ENCODE measurements at regions not wholly inside any gene's neighbourhood (a gene's known extent, or its start where the extent isn't known, plus 50 kb on each side); places are given as distances from the start of the nearest gene placed in this dataset.
"Not testable (repeated sequence)": the region's sequence is repeated elsewhere in the genome, so short reads cannot be mapped to it uniquely, and the experiment has no call there.

- DNase-seq (ENCODE audit: low spot score), result no peak
- Mint-ChIP-seq H3K27me3 (ENCODE audit: low read depth) (no peaks in the 10 kb centered on the region), H3K27ac (ENCODE audit: unreplicated experiment) (peak overlapping the region; percentile 32)
Measured at GRCh38 chr12:87430444-87430843, 598.8 kb downstream of the C12orf50 start.

GRCh38 chr12:87428701-87429277 lies 600.4 kb downstream of the C12orf50 start:
- Mint-ChIP-seq H3K36me3 (ENCODE audit: low read depth) (peaks cover 4% of the 10 kb centered on the region), H3K4me1 (ENCODE audit: low read depth) (peaks cover 35% of the 10 kb centered on the region), H3K4me3 (ENCODE audit: unreplicated experiment) (no peak overlapping the region), H3K27me3 (ENCODE audit: low read depth) (no peaks in the 10 kb centered on the region), H3K9me3 (ENCODE audit: low read depth) (peaks cover 18% of the 10 kb centered on the region), H3K27ac (ENCODE audit: unreplicated experiment) (peak overlapping the region; percentile 52)
- no peak for TF ChIP-seq CTCF (IDR thresholded peaks at IDR 0.05)
- DNase-seq (ENCODE audit: low spot score), result no peak

More at GRCh38 chr12:87430444-87430843, 598.8 kb downstream of the C12orf50 start:
- Mint-ChIP-seq H3K9me3 (ENCODE audit: low read depth) (peaks cover 21% of the 10 kb centered on the region), H3K36me3 (ENCODE audit: low read depth) (peaks cover 4% of the 10 kb centered on the region), H3K4me3 (ENCODE audit: unreplicated experiment) (no peak overlapping the region), H3K4me1 (ENCODE audit: low read depth) (peaks cover 30% of the 10 kb centered on the region)
- no peak for TF ChIP-seq CTCF (IDR thresholded peaks at IDR 0.05)

- Mint-ChIP-seq H3K27ac (ENCODE audit: unreplicated experiment) (no peak overlapping the region), H3K9me3 (ENCODE audit: low read depth) (peaks cover 18% of the 10 kb centered on the region)
Measured at GRCh38 chr12:87427770-87428169, 601.4 kb downstream of the C12orf50 start.

GRCh38 chr12:87425942-87426554 lies 603.2 kb downstream of the C12orf50 start:
- H3K27ac Mint-ChIP-seq (ENCODE audit: unreplicated experiment), result no peak overlapping the region
- H3K4me3 Mint-ChIP-seq (ENCODE audit: unreplicated experiment), result no peak overlapping the region
- TF ChIP-seq CTCF (IDR thresholded peaks at IDR 0.05), result no peak
- H3K36me3 Mint-ChIP-seq (ENCODE audit: low read depth), result peaks cover 4% of the 10 kb centered on the region
- H3K9me3 Mint-ChIP-seq (ENCODE audit: low read depth), result peaks cover 18% of the 10 kb centered on the region
- peaks cover 35% of the 10 kb centered on the region for H3K4me1 Mint-ChIP-seq (ENCODE audit: low read depth)
- H3K27me3 Mint-ChIP-seq (ENCODE audit: low read depth), result no peaks in the 10 kb centered on the region
- no peak for DNase-seq (ENCODE audit: low spot score)

More at GRCh38 chr12:87427770-87428169, 601.4 kb downstream of the C12orf50 start:
- no peak for DNase-seq (ENCODE audit: low spot score)
- Mint-ChIP-seq H3K36me3 (ENCODE audit: low read depth) (peaks cover 4% of the 10 kb centered on the region), H3K27me3 (ENCODE audit: low read depth) (no peaks in the 10 kb centered on the region), H3K4me3 (ENCODE audit: unreplicated experiment) (no peak overlapping the region), H3K4me1 (ENCODE audit: low read depth) (peaks cover 35% of the 10 kb centered on the region)
- no peak for TF ChIP-seq CTCF (IDR thresholded peaks at IDR 0.05)

- peaks cover 13% of the 10 kb centered on the region for H3K36me3 Mint-ChIP-seq (ENCODE audit: low read depth)
- not testable (repeated sequence) for DNase-seq (ENCODE audit: low spot score); H3K4me3 Mint-ChIP-seq (ENCODE audit: unreplicated experiment); H3K4me1 Mint-ChIP-seq (ENCODE audit: low read depth); H3K27me3 Mint-ChIP-seq (ENCODE audit: low read depth); H3K27ac Mint-ChIP-seq (ENCODE audit: unreplicated experiment)
- H3K9me3 Mint-ChIP-seq (ENCODE audit: low read depth), result peaks cover 26% of the 10 kb centered on the region
Measured at GRCh38 chr12:87421233-87421632, 608.0 kb downstream of the C12orf50 start.

- TF ChIP-seq CTCF (IDR thresholded peaks at IDR 0.05), result no peak
- peak overlapping the region; percentile 53 for H3K27ac Mint-ChIP-seq (ENCODE audit: unreplicated experiment)
- peaks cover 6% of the 10 kb centered on the region for H3K36me3 Mint-ChIP-seq (ENCODE audit: low read depth)
- peaks cover 29% of the 10 kb centered on the region for H3K9me3 Mint-ChIP-seq (ENCODE audit: low read depth)
- H3K4me1 Mint-ChIP-seq (ENCODE audit: low read depth), result peaks cover 22% of the 10 kb centered on the region
- no peaks in the 10 kb centered on the region for H3K27me3 Mint-ChIP-seq (ENCODE audit: low read depth)
- no peak overlapping the region for H3K4me3 Mint-ChIP-seq (ENCODE audit: unreplicated experiment)
- no peak for DNase-seq (ENCODE audit: low spot score)
Measured at GRCh38 chr12:87413784-87414183, 615.4 kb downstream of the C12orf50 start.
